GM12878 (cell line): ENCODE measurements at regions not wholly inside any gene's neighbourhood (a gene's known extent, or its start where the extent isn't known, plus 50 kb on each side); places are given as distances from the start of the nearest gene placed in this dataset.

Source experiments
- CEBPB ChIP-seq, 2 experiments: fragments of 150-350 bp in 1 of 2; IDR thresholded peaks; 2 replicates each; pipeline ENCODE4 v1.6.1; 2012 to 2014; ENCODE audit warnings: low read depth in 2 of 2, low read length in 2 of 2, borderline replicate concordance in 1 of 2, inconsistent platforms in 1 of 2
- CHD2 ChIP-seq: IDR thresholded peaks from 2 replicates; pipeline ENCODE4 v1.6.1; 2011; ENCODE audit warnings: low read depth, low read length, improper control_type of control experiment, borderline replicate concordance
- CHD4 ChIP-seq: fragments of 200-600 bp; sonication (generic); IDR thresholded peaks from 2 replicates; pipeline ENCODE4 v1.6.1; 2016; ENCODE audit warnings: mild to moderate bottlenecking
- DPF2 ChIP-seq: fragments of 450-650 bp; IDR thresholded peaks from 2 replicates; pipeline ENCODE4 v1.6.1; 2017; ENCODE audit warnings: mild to moderate bottlenecking
- LARP7 ChIP-seq: fragments of 450-650 bp; IDR thresholded peaks from 2 replicates; pipeline ENCODE4 v1.6.1; 2017; ENCODE audit warnings: mild to moderate bottlenecking
- MXI1 ChIP-seq: fragments of 150-350 bp; IDR thresholded peaks from 2 replicates; pipeline ENCODE4 v1.6.1; 2011; ENCODE audit warnings: low read depth, mild to moderate bottlenecking, inconsistent platforms, low read length, improper control_type of control experiment
- NFYA ChIP-seq: IDR thresholded peaks from 2 replicates; pipeline ENCODE4 v1.6.1; 2011; ENCODE audit warnings: low read depth, mild to moderate bottlenecking, low read length, improper control_type of control experiment, borderline replicate concordance
- NR2F1 ChIP-seq: fragments of 450-650 bp; conservative IDR thresholded peaks from 2 replicates; pipeline ENCODE4 v1.6.1; 2017; ENCODE audit warnings: mild to moderate bottlenecking
- PAX8 ChIP-seq: fragments of 450-650 bp; IDR thresholded peaks from 2 replicates; pipeline ENCODE4 v1.6.1; 2017; ENCODE audit warnings: mild to moderate bottlenecking, moderate library complexity
- POLR2AphosphoS2 ChIP-seq: IDR thresholded peaks from 2 replicates; pipeline ENCODE4 v1.6.1; 2011; ENCODE audit warnings: low read depth, mild to moderate bottlenecking, low read length, improper control_type of control experiment, moderate library complexity
- TCF7 ChIP-seq: IDR thresholded peaks from 2 replicates; pipeline ENCODE4 v1.6.1; 2014; ENCODE audit warnings: antibody characterized with exemption, borderline replicate concordance
- WRNIP1 ChIP-seq: IDR thresholded peaks from 2 replicates; pipeline ENCODE4 v1.6.1; 2011; ENCODE audit warnings: low read depth, low read length, improper control_type of control experiment, borderline replicate concordance
- TF ChIP-seq, protein P1 (sequence below): IDR thresholded peaks from 2 replicates; pipeline ENCODE4 v1.6.1; 2012; ENCODE audit warnings: mild to moderate bottlenecking, low read depth, low read length
- TF ChIP-seq, protein P2 (sequence below): fragments of 450-650 bp; IDR thresholded peaks from 2 replicates; pipeline ENCODE4 v1.6.1; 2016; ENCODE audit warnings: mild to moderate bottlenecking, moderate library complexity, borderline replicate concordance
- TF ChIP-seq, protein P3 (sequence below): fragments of 450-650 bp; IDR thresholded peaks from 2 replicates; pipeline ENCODE4 v1.6.1; 2017; ENCODE audit warnings: mild to moderate bottlenecking, moderate library complexity
- TF ChIP-seq, protein P4 (sequence below): fragments of 450-650 bp; IDR thresholded peaks from 2 replicates; pipeline ENCODE4 v1.6.1; 2018; ENCODE audit warnings: mild to moderate bottlenecking, low read depth, moderate library complexity; ENCODE audit not compliant: partially characterized antibody

DNA sequence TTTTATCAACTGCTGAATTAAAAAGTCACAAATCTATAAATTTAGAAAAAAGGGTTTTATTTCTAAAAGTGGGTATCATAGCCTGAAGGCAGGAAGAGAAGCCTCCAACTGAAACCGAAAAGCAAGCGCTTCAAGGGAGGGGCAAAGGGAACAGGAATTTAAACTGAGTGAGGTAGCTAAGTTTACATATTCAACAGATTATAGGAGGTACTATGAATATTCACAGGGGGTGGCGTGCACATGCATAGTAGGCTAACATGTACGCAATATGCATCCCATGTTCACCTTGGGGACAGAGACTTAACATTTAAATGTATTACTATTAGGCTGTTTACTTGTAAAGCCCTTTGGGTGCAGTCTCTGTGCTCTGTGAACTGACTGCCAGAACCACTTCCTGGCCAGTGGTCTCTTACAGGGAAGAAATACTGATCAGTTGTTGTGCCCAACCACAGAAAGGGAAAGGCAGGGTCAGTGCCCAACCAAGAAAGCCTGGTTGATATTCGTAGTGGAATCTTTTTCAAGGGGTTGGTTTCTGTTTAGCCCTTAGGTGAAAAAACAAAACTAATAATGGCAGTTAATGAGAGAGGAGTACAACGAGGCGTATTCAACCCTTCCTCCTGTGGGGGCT is 168.7 kb upstream of the GALNTL6 start (continued):
- no peak for TF ChIP-seq MXI1
- no peak for TF ChIP-seq CHD4
- TF ChIP-seq, protein P1, sequence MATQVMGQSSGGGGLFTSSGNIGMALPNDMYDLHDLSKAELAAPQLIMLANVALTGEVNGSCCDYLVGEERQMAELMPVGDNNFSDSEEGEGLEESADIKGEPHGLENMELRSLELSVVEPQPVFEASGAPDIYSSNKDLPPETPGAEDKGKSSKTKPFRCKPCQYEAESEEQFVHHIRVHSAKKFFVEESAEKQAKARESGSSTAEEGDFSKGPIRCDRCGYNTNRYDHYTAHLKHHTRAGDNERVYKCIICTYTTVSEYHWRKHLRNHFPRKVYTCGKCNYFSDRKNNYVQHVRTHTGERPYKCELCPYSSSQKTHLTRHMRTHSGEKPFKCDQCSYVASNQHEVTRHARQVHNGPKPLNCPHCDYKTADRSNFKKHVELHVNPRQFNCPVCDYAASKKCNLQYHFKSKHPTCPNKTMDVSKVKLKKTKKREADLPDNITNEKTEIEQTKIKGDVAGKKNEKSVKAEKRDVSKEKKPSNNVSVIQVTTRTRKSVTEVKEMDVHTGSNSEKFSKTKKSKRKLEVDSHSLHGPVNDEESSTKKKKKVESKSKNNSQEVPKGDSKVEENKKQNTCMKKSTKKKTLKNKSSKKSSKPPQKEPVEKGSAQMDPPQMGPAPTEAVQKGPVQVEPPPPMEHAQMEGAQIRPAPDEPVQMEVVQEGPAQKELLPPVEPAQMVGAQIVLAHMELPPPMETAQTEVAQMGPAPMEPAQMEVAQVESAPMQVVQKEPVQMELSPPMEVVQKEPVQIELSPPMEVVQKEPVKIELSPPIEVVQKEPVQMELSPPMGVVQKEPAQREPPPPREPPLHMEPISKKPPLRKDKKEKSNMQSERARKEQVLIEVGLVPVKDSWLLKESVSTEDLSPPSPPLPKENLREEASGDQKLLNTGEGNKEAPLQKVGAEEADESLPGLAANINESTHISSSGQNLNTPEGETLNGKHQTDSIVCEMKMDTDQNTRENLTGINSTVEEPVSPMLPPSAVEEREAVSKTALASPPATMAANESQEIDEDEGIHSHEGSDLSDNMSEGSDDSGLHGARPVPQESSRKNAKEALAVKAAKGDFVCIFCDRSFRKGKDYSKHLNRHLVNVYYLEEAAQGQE: no peak
- no peak for TF ChIP-seq CEBPB (IDR thresholded peaks at IDR 0.05; ENCODE audit: borderline replicate concordance in 1 of 2, low read depth in 2 of 2, low read length in 2 of 2)
- no peak for TF ChIP-seq CHD2
- TF ChIP-seq, protein P2, sequence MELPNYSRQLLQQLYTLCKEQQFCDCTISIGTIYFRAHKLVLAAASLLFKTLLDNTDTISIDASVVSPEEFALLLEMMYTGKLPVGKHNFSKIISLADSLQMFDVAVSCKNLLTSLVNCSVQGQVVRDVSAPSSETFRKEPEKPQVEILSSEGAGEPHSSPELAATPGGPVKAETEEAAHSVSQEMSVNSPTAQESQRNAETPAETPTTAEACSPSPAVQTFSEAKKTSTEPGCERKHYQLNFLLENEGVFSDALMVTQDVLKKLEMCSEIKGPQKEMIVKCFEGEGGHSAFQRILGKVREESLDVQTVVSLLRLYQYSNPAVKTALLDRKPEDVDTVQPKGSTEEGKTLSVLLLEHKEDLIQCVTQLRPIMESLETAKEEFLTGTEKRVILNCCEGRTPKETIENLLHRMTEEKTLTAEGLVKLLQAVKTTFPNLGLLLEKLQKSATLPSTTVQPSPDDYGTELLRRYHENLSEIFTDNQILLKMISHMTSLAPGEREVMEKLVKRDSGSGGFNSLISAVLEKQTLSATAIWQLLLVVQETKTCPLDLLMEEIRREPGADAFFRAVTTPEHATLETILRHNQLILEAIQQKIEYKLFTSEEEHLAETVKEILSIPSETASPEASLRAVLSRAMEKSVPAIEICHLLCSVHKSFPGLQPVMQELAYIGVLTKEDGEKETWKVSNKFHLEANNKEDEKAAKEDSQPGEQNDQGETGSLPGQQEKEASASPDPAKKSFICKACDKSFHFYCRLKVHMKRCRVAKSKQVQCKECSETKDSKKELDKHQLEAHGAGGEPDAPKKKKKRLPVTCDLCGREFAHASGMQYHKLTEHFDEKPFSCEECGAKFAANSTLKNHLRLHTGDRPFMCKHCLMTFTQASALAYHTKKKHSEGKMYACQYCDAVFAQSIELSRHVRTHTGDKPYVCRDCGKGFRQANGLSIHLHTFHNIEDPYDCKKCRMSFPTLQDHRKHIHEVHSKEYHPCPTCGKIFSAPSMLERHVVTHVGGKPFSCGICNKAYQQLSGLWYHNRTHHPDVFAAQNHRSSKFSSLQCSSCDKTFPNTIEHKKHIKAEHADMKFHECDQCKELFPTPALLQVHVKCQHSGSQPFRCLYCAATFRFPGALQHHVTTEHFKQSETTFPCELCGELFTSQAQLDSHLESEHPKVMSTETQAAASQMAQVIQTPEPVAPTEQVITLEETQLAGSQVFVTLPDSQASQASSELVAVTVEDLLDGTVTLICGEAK: no peak
- TF ChIP-seq, protein P3, sequence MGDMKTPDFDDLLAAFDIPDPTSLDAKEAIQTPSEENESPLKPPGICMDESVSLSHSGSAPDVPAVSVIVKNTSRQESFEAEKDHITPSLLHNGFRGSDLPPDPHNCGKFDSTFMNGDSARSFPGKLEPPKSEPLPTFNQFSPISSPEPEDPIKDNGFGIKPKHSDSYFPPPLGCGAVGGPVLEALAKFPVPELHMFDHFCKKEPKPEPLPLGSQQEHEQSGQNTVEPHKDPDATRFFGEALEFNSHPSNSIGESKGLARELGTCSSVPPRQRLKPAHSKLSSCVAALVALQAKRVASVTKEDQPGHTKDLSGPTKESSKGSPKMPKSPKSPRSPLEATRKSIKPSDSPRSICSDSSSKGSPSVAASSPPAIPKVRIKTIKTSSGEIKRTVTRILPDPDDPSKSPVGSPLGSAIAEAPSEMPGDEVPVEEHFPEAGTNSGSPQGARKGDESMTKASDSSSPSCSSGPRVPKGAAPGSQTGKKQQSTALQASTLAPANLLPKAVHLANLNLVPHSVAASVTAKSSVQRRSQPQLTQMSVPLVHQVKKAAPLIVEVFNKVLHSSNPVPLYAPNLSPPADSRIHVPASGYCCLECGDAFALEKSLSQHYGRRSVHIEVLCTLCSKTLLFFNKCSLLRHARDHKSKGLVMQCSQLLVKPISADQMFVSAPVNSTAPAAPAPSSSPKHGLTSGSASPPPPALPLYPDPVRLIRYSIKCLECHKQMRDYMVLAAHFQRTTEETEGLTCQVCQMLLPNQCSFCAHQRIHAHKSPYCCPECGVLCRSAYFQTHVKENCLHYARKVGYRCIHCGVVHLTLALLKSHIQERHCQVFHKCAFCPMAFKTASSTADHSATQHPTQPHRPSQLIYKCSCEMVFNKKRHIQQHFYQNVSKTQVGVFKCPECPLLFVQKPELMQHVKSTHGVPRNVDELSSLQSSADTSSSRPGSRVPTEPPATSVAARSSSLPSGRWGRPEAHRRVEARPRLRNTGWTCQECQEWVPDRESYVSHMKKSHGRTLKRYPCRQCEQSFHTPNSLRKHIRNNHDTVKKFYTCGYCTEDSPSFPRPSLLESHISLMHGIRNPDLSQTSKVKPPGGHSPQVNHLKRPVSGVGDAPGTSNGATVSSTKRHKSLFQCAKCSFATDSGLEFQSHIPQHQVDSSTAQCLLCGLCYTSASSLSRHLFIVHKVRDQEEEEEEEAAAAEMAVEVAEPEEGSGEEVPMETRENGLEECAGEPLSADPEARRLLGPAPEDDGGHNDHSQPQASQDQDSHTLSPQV: no peak
- TF ChIP-seq, protein P4, sequence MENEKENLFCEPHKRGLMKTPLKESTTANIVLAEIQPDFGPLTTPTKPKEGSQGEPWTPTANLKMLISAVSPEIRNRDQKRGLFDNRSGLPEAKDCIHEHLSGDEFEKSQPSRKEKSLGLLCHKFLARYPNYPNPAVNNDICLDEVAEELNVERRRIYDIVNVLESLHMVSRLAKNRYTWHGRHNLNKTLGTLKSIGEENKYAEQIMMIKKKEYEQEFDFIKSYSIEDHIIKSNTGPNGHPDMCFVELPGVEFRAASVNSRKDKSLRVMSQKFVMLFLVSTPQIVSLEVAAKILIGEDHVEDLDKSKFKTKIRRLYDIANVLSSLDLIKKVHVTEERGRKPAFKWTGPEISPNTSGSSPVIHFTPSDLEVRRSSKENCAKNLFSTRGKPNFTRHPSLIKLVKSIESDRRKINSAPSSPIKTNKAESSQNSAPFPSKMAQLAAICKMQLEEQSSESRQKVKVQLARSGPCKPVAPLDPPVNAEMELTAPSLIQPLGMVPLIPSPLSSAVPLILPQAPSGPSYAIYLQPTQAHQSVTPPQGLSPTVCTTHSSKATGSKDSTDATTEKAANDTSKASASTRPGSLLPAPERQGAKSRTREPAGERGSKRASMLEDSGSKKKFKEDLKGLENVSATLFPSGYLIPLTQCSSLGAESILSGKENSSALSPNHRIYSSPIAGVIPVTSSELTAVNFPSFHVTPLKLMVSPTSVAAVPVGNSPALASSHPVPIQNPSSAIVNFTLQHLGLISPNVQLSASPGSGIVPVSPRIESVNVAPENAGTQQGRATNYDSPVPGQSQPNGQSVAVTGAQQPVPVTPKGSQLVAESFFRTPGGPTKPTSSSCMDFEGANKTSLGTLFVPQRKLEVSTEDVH: no peak
- TF ChIP-seq POLR2AphosphoS2: no peak
- no peak for TF ChIP-seq NR2F1
- no peak for TF ChIP-seq PAX8
- no peak for TF ChIP-seq TCF7
- no peak for TF ChIP-seq NFYA
- no peak for TF ChIP-seq WRNIP1
- TF ChIP-seq LARP7: no peak
- TF ChIP-seq DPF2: no peak
